Fibroblast of lung (primary cell): ENCODE measurements at regions not wholly inside any gene's neighbourhood (a gene's known extent, or its start where the extent isn't known, plus 50 kb on each side); places are given as distances from the start of the nearest gene placed in this dataset.

ENCODE experiments used
- EZH2 ChIP-seq: IDR thresholded peaks from 2 replicates; pipeline ENCODE4 v1.5.1; 2012; ENCODE audit warnings: low read length, control low read depth, mild to moderate bottlenecking; ENCODE audit errors: missing control alignments
- TF ChIP-seq, protein P1 (sequence below), 2 donors: IDR thresholded peaks in 1 of 2; conservative IDR thresholded peaks in 1 of 2; 1 replicate in 1 of 2; 2 replicates in 1 of 2; pipeline ENCODE4 v1.5.1; 2011 to 2012; ENCODE audit warnings: low read length in 2 of 2, control low read depth in 1 of 2, inconsistent platforms in 1 of 2, low read depth in 1 of 2, mild to moderate bottlenecking in 1 of 2

DNA sequence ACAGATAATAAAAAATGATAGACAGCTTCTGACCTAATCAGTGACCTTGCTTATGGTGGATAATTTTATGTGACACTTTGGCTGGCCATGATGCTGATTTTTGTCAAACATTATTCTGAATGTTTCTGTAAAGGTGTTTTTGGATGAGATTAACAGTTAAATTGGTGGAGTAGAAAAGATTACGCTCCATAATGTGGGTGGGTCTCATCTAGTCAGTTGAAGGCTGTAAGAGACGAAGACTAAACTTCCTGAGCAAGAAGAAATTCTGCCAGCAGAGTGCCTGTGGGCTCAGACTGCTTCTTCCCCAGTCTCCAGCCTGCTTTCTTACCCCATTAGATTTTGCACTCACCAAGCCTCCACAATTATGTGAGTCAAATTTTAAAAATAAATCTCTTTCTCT lies 214.9 kb upstream of the ITGA4 start:
- TF ChIP-seq, protein P1, sequence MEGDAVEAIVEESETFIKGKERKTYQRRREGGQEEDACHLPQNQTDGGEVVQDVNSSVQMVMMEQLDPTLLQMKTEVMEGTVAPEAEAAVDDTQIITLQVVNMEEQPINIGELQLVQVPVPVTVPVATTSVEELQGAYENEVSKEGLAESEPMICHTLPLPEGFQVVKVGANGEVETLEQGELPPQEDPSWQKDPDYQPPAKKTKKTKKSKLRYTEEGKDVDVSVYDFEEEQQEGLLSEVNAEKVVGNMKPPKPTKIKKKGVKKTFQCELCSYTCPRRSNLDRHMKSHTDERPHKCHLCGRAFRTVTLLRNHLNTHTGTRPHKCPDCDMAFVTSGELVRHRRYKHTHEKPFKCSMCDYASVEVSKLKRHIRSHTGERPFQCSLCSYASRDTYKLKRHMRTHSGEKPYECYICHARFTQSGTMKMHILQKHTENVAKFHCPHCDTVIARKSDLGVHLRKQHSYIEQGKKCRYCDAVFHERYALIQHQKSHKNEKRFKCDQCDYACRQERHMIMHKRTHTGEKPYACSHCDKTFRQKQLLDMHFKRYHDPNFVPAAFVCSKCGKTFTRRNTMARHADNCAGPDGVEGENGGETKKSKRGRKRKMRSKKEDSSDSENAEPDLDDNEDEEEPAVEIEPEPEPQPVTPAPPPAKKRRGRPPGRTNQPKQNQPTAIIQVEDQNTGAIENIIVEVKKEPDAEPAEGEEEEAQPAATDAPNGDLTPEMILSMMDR (conservative IDR thresholded peaks at IDR 0.05 in 1 of 2, IDR thresholded peaks at IDR 0.05 in 1 of 2; ENCODE audit: low read depth in 1 of 2, low read length in 2 of 2), result no peak
- no peak for TF ChIP-seq EZH2
